ENCODE measurements at regions not wholly inside any gene's neighbourhood (a gene's known extent, or its start where the extent isn't known, plus 50 kb on each side); places are given as distances from the start of the nearest gene placed in this dataset.
"Not testable (repeated sequence)": the region's sequence is repeated elsewhere in the genome, so short reads cannot be mapped to it uniquely, and the experiment has no call there.

GRCh38 chr13:64087624-64088023, 2672.0 kb upstream of the PCDH20 start:
- H3K27ac ChIP-seq, result no peak overlapping the region
- TF ChIP-seq CTCF (IDR thresholded peaks at IDR 0.05; ENCODE audit: low read depth, low read length), result no peak
- no peak overlapping the region for H3K4me3 ChIP-seq (ENCODE audit: low read depth, low read length)
- no peaks in the 10 kb centered on the region for H3K27me3 ChIP-seq (ENCODE audit: insufficient read depth, low read depth, severe bottlenecking)
- H3K9me3 ChIP-seq (ENCODE audit: severe bottlenecking), result no peaks in the 10 kb centered on the region
- no peak for DNase-seq
- no peaks in the 10 kb centered on the region for H3K36me3 ChIP-seq

GRCh38 chr13:64083811-64084210, 2668.2 kb upstream of the PCDH20 start:
- Histone ChIP-seq H3K4me3 (ENCODE audit: low read depth, low read length) (no peak overlapping the region), H3K36me3 (no peaks in the 10 kb centered on the region), H3K9me3 (ENCODE audit: severe bottlenecking) (no peaks in the 10 kb centered on the region), H3K27me3 (ENCODE audit: insufficient read depth, low read depth, severe bottlenecking) (no peaks in the 10 kb centered on the region), H3K27ac (no peak overlapping the region)
- no peak for DNase-seq
- no peak for TF ChIP-seq CTCF (IDR thresholded peaks at IDR 0.05; ENCODE audit: low read depth, low read length)

GRCh38 chr13:64083396-64083795, 2667.7 kb upstream of the PCDH20 start:
- no peaks in the 10 kb centered on the region for H3K9me3 ChIP-seq (ENCODE audit: severe bottlenecking)
- H3K36me3 ChIP-seq, result no peaks in the 10 kb centered on the region
- no peak for DNase-seq
- TF ChIP-seq CTCF (IDR thresholded peaks at IDR 0.05; ENCODE audit: low read depth, low read length), result no peak
- H3K27ac ChIP-seq, result no peak overlapping the region
- no peaks in the 10 kb centered on the region for H3K27me3 ChIP-seq (ENCODE audit: insufficient read depth, low read depth, severe bottlenecking)
- H3K4me3 ChIP-seq (ENCODE audit: low read depth, low read length), result no peak overlapping the region

GRCh38 chr13:64078480-64078936, 2662.9 kb upstream of the PCDH20 start:
- no peaks in the 10 kb centered on the region for H3K9me3 ChIP-seq (ENCODE audit: severe bottlenecking)
- TF ChIP-seq CTCF (IDR thresholded peaks at IDR 0.05; ENCODE audit: low read depth, low read length), result no peak
- no peaks in the 10 kb centered on the region for H3K27me3 ChIP-seq (ENCODE audit: insufficient read depth, low read depth, severe bottlenecking)
- no peaks in the 10 kb centered on the region for H3K36me3 ChIP-seq
- no peak overlapping the region for H3K27ac ChIP-seq
- no peak for DNase-seq
- no peak overlapping the region for H3K4me3 ChIP-seq (ENCODE audit: low read depth, low read length)

GRCh38 chr13:64078025-64078424, 2662.4 kb upstream of the PCDH20 start:
- H3K27ac ChIP-seq, result no peak overlapping the region
- H3K27me3 ChIP-seq (ENCODE audit: insufficient read depth, low read depth, severe bottlenecking), result no peaks in the 10 kb centered on the region
- no peak for TF ChIP-seq CTCF (IDR thresholded peaks at IDR 0.05; ENCODE audit: low read depth, low read length)
- H3K4me3 ChIP-seq (ENCODE audit: low read depth, low read length), result no peak overlapping the region
- H3K36me3 ChIP-seq, result no peaks in the 10 kb centered on the region
- no peak for DNase-seq
- H3K9me3 ChIP-seq (ENCODE audit: severe bottlenecking), result no peaks in the 10 kb centered on the region

GRCh38 chr13:64077132-64077835, 2661.6 kb upstream of the PCDH20 start:
- H3K27me3 ChIP-seq (ENCODE audit: insufficient read depth, low read depth, severe bottlenecking); H3K9me3 ChIP-seq (ENCODE audit: severe bottlenecking); H3K4me3 ChIP-seq (ENCODE audit: low read depth, low read length); H3K36me3 ChIP-seq; H3K27ac ChIP-seq; DNase-seq: not testable (repeated sequence)
